ENCODE measurements at regions not wholly inside any gene's neighbourhood (a gene's known extent, or its start where the extent isn't known, plus 50 kb on each side); places are given as distances from the start of the nearest gene placed in this dataset.

GRCh38 chr6:91490671-91491301 lies 903.9 kb upstream of the MAP3K7 start:
- DNase-seq, result no peak

GRCh38 chr6:91487696-91488392 lies 901.0 kb upstream of the MAP3K7 start:
- no peak for DNase-seq

- no peak for DNase-seq
These were observed 899.3 kb upstream of the MAP3K7 start for GRCh38 chr6:91486200-91486599.

GRCh38 chr6:91485047-91485446 lies 898.2 kb upstream of the MAP3K7 start:
- no peak for DNase-seq

- DNase-seq, result no peak
These were observed 896.7 kb upstream of the MAP3K7 start for GRCh38 chr6:91483415-91484105.

GRCh38 chr6:91482498-91482897 lies 895.6 kb upstream of the MAP3K7 start:
- no peak for DNase-seq

- no peak for DNase-seq
These were observed 893.5 kb upstream of the MAP3K7 start for GRCh38 chr6:91480402-91480801.

GRCh38 chr6:91477688-91478087 lies 890.8 kb upstream of the MAP3K7 start:
- no peak for DNase-seq

GRCh38 chr6:91476000-91476399 lies 889.1 kb upstream of the MAP3K7 start:
- peak; percentile 31 for DNase-seq

GRCh38 chr6:91465393-91465792 lies 878.5 kb upstream of the MAP3K7 start:
- DNase-seq, result no peak

- DNase-seq, result no peak
These were observed 877.8 kb upstream of the MAP3K7 start for GRCh38 chr6:91464718-91465117.

- no peak for DNase-seq
These were observed 877.3 kb upstream of the MAP3K7 start for GRCh38 chr6:91464201-91464600.

GRCh38 chr6:91462241-91462640 lies 875.4 kb upstream of the MAP3K7 start:
- DNase-seq, result peak; percentile 7

GRCh38 chr6:91453224-91453878 lies 866.5 kb upstream of the MAP3K7 start:
- no peak for DNase-seq

- DNase-seq, result no peak
These were observed 862.7 kb upstream of the MAP3K7 start for GRCh38 chr6:91449539-91449938.

GRCh38 chr6:91447530-91448254 lies 860.8 kb upstream of the MAP3K7 start:
- DNase-seq, result no peak

- DNase-seq, result no peak
These were observed 860.2 kb upstream of the MAP3K7 start for GRCh38 chr6:91447081-91447480.

GRCh38 chr6:91443405-91443804 lies 856.5 kb upstream of the MAP3K7 start:
- no peak for DNase-seq

GRCh38 chr6:91442342-91442741 lies 855.5 kb upstream of the MAP3K7 start:
- DNase-seq, result no peak

GRCh38 chr6:91438570-91438969 lies 851.7 kb upstream of the MAP3K7 start:
- DNase-seq, result peak; percentile 16

GRCh38 chr6:91437315-91437729 lies 850.5 kb upstream of the MAP3K7 start:
- DNase-seq, result no peak

GRCh38 chr6:91436448-91436847 lies 849.6 kb upstream of the MAP3K7 start:
- DNase-seq, result no peak

- no peak for DNase-seq
These were observed 848.8 kb upstream of the MAP3K7 start for GRCh38 chr6:91435630-91436029.

All from fibroblast of skin of right biceps (primary cell).